COLO829 (cell line): ENCODE measurements at regions not wholly inside any gene's neighbourhood (a gene's known extent, or its start where the extent isn't known, plus 50 kb on each side); places are given as distances from the start of the nearest gene placed in this dataset.

Source experiments
- DNase-seq: peaks from one replicate; pipeline ENCODE4 v3.0.0; 2012; ENCODE audit warnings: low spot score

DNA sequence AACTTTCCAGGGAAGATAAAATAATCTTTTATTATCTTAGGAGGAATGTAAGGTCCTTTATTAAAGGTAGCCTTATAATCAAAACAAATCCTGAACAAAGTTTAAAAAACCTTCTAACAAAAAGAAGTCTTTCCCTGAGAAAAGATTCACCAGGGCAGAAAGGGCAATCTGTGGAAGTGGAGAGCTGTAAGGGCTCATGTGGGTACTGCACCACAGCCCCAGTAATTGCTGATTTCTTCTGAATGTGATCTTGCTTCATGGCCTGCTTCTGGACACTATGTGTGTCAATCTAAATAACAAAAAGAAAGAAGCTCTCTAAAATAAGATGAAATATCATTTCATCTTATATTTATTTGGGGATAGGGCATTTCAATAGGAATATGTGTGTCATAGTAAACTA is 1501.6 kb downstream of the OTOL1 start:
- DNase-seq = no peak

DNA sequence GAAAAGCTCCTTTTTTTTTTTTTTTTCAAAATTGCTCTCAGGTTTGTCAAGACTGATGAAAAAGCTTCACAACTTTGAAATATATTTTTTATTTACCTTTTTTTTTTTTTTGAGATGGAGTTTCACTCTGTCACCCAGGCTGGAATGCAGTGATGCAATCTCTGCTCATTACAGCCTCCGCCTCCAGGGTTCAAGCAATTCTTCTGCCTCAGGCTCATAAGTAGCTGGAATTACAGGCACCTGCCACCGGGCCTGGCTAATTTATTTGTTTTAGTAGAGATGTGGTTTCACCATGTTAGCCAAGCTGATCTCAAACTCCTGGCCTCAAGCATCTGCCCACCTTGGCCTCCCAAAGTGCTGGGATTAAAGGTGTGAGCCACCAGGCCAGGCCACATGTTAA is 1515.0 kb downstream of the OTOL1 start:
- DNase-seq = no peak

DNA sequence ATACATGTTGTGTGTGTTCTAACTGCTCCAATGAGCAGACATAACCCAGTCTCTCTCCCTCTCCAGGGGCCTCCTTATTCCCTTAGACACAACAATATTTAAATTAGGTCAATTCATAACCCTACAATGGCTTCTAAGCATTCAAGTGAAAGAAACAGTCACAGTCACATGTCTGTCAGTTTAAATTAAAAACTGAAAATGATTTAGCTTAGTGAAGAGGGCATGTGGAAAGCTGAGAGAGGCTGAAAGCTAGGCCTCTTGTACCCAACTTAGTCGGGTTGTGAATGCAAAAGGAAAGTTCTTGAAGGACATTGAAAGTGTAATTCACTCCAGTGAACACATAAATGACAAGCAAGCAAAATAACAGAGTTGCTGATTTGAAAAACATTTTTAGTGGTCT is 1519.6 kb downstream of the OTOL1 start:
- no peak for DNase-seq

DNA sequence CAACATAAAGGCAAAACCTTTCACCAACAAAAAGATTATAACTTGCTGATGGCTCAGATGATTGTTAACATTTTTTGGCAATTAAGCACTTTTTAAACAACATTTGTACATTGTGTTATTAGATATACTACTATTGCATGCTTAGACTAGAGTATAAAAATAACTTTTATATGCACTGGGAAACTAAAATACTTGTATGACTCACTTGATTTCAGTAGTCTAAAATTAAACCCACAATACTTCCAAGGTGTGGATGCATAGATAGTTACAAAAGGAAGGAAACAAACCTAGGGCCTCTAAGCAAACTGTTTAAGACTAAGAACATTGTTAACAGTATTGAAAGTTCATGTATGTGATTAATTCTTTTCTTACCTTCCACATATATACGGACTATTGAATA is 1521.5 kb downstream of the OTOL1 start:
- no peak for DNase-seq

DNA sequence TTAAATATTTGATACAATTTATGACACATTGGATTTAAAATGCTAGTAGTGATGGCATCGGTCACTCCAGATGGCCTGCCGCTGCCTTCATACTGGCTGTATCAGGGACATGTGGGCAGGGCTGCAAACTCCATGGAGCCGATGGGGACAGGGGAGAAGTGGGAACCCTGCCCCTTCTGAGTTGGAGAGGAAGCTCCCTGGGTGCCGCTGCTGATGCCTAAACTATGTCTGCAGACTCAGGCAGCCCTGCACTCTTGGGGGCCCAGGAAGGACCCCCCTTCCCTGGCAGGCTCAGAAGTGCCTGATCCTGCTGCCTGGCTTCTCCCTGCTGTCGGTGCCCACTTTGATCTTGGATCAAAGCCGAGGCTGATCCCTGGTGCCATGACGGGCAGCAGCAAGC is 1522.1 kb downstream of the OTOL1 start:
- no peak for DNase-seq

DNA sequence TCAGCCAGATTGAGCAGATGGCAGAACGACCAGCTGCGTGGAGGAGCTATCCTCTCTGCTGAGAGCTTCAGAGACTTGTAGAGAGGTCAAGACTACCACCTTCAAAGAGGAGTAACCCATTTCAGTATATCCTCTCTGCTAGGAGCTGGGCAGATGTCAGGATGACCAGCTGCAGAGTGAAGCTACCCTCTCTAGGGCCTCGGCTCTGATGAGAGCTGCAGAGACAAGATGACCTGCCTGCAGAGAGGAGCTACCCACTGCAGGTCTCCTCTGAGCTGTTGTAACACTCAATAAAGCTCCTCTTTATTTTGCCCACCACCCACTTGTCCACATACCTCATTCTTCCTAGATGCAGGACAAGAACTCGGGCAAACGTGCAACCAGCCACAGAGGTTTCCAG is 1522.7 kb downstream of the OTOL1 start:
- DNase-seq = no peak

DNA sequence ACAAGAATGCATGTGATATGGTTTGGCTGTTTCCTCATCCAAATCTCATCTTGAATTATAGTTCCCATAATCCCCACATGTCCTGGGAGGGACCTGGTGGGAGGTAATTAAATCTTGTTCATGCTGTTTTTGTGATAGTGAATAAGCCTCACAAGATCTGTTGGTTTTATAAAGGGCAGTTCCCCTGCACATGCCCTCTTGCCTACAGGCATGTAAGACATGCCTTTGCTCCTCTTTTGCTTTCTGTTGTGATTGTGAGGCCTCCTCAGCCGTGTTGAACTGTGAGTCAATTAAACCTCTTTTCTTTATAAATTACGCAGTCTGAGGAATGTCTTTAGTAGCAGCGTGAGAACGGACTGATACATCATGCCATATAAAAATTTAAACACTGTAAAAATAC is 1537.0 kb downstream of the OTOL1 start:
- DNase-seq = no peak

DNA sequence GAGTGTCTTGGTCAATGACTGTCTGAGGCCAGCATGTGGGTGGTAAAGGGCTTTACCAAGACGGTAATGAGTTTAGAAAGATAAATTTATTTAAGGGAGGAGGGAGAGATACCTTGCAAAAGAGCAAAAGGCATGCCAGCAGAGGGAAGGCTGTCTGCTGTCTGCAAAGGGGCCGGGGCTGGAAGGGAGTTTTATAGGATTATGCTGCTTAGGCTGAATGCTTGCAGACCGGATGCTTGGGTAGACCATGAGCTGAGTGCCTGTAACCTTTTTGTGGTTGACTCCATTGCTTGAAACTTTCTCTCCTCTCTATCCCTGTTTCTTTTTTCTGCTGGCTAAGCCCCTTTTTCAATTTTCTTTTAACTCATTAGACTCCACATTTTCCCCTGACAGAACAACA is 1543.0 kb downstream of the OTOL1 start:
- no peak for DNase-seq

DNA sequence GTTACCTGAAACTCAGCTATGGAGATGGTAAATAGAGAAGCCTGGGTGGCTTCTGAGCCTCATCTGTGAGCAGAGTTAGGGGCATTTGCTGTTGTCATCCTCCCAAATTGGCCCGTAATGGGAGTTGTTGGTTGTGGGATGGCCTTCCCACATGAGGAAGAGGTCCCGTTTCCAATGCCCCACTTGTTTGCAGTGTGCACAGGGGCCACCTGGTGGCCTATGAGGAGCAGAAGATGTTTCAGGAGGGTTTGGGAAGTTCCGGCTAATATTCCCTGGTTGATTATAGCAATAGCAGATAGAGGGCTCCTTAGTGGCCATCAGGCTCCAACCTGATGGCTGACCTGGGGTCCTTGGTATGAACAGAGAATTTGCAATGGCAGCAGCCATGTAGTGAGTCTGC is 1546.5 kb downstream of the OTOL1 start:
- peak; percentile 22 for DNase-seq

DNA sequence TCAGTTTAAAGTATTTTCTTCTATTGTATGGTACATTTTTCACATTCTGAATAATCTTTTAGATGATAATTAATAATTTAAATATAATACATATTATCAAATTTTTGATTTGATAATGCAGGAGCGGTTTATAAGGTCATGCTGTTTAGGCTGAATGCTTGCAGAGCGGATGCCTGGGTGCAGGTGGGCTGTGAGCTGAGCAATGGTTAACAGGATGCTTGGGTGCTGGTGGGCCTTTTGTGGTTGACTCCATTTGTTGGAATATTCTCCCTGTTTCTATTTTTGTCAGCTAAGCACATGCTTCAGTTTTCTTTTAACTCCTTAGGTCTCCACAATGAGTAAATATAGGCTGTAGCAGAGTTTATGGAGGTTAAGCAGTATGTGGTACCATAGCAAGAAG is 1549.3 kb downstream of the OTOL1 start:
- no peak for DNase-seq

DNA sequence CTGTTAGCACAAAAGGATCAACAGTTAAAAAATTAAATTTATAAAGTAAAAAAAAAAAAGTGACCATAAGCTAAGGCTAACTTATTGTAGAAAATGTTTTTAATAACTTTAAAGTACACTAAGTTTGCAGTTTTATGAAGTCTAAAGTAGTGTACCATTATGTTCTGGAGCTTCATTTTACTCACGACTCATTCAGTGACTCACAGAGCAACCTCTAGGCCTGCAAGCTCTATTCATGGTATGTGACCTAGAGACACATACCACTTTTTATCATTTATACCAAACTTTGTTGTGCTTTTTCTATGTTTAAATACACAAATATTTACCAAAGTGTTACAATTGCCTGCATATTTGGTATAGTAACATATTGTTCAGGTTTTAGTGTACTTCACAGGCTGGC is 1552.3 kb downstream of the OTOL1 start:
- no peak for DNase-seq

DNA sequence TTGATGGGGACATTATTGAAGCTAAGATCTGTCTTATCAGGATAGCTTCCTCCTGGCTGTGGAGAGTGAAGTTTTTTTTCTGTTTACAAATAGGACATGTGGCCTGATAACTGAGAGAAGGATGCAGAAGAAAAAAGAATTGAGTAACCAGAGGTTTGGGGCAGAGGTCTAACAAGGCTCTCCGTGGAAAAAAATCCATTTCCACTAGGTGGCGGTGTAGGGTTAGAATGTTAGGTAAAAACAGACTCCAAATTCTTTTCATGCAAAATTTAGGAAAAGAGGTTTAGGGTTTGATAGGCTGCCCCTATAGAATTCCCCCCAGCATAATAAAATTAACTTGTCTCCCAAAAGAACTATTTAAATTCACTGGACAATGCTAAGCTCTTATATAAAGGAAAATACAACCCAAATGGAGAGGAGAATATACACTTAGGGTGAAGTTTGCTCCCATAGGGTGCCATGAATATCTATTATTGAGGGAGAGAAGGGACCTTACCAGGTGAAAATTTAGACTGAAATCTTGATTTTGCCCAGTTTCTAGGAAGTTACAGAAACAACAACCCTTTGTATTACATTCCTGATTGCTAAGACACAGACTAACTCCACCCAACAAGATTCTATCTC is 1560.4 kb downstream of the OTOL1 start:
- DNase-seq = peak; percentile 70

DNA sequence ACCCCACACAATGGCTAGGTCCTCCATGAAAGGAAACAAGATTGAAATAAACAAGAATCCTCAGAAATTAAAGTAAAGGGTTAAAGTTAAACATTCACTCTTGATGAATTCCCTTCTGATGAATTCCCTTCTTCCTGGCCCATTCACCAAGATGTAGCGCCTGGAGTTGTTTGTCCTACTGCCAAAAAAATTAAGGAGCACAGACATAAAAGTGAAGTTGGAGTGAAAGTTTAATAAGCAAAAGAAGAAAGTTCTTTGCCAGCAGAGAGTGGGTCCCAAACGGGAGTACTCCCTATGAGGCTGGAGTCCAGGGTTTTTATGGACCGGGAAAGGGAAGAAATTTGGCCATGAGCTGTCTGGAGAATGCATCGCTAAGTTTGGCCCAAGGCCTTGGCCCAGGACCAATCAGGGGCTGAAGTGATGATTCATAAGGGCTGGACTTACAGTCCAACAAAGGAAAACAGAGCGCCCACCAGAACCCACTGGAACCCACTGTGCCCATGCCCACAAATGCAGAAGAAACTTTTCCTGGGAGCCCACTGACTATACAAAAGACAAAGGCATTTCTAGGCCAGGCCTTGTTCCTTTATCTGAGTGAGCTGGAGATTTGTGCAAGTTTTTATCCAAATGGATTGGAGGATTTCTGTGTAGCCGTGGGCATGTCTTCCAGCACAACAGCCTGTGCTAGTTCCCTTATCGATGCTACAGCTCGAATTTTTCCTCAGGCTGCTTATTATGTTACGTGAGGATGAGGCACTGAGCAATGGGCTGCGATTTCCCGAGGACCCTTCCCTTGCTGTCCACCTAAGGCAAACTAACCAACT is 1561.6 kb downstream of the OTOL1 start:
- DNase-seq = no peak

DNA sequence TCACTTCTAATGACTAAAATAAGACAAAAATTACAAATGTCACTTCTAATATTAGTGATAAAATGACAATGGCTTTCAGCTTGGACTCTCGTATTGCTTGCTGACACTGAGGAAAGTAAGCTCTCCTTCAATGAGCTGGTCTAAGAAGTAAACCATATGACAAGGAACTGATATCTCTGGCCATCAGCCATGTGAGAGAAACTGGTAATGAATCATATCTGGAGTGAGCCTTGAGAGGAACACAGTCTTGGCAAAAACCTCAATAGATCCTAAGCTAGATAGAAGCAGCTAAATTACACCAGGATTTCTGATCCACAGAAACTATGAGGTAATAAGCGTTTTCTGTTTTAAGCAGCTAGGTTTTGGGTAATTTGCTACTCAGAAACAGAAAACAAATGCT is 1575.1 kb downstream of the OTOL1 start:
- no peak for DNase-seq
